Sigmoid colon (tissue), 6 donors: ENCODE measurements at regions not wholly inside any gene's neighbourhood (a gene's known extent, or its start where the extent isn't known, plus 50 kb on each side); places are given as distances from the start of the nearest gene placed in this dataset.

Experiments used
- DNase-seq: peaks from one replicate; pipeline ENCODE4 v3.0.0-alpha.2; 2019
- H3K27ac ChIP-seq, 4 donors: fragments of 200-600 bp; sonication (generic); one replicate each; pipeline ENCODE4 v1.5.1; 2016 to 2019; ENCODE audit warnings: mild to moderate bottlenecking in 1 of 4
- H3K27me3 ChIP-seq, 3 donors: fragments of 200-600 bp; sonication (generic); one replicate each; pipeline ENCODE4 v1.5.1; 2019; ENCODE audit warnings: mild to moderate bottlenecking in 1 of 3
- H3K36me3 ChIP-seq, 4 donors: fragments of 200-600 bp; sonication (generic); one replicate each; pipeline ENCODE4 v1.5.1; 2016 to 2019
- H3K4me1 ChIP-seq, 4 donors: fragments of 200-600 bp; sonication (generic); one replicate each; pipeline ENCODE4 v1.5.1; 2017 to 2019
- H3K4me3 ChIP-seq, 4 donors: fragments of 200-600 bp; sonication (generic); one replicate each; pipeline ENCODE4 v1.5.1; 2017 to 2019; ENCODE audit warnings: mild to moderate bottlenecking in 2 of 4, moderate library complexity in 1 of 4
- H3K9me3 ChIP-seq, 4 donors: fragments of 200-600 bp in 3 of 4; sonication (generic) in 3 of 4; one replicate each; pipeline versions ENCODE4 v1.5.1 to v1.6.1; 2013 to 2019
- EP300 ChIP-seq, 4 donors: sonication (generic); formaldehyde crosslinking; IDR thresholded peaks; one replicate each; pipeline ENCODE4 v1.6.1; 2017; ENCODE audit warnings: antibody characterized with exemption in 4 of 4
- POLR2A ChIP-seq, 2 donors: fragments of 450-650 bp; IDR thresholded peaks; one replicate each; pipeline ENCODE4 v1.6.1; 2016; ENCODE audit warnings: antibody characterized with exemption in 2 of 2, mild to moderate bottlenecking in 2 of 2, moderate library complexity in 2 of 2
- POLR2AphosphoS5 ChIP-seq, 4 donors: sonication (generic); formaldehyde crosslinking; IDR thresholded peaks; one replicate each; pipeline ENCODE4 v1.6.1; 2017; ENCODE audit warnings: antibody characterized with exemption in 4 of 4
- WGBS, 2 donors: extraction: QIAGEN DNeasy Blood & Tissue Kit; methylation state at CpG; one replicate each; pipeline ENCODE4 v1.1.7; 2013; 5-methylcytosine and 5-hydroxymethylcytosine counted together
- intact Hi-C: fragments of 100-400 bp; cut with DNase I; formaldehyde crosslinking; loops from one replicate; pipeline ENCODE4 v1.15.1; 2023
- TF ChIP-seq, protein P1 (sequence below), 4 experiments: fragments of 450-650 bp in 3 of 4; fragments of 200-600 bp in 1 of 4; IDR thresholded peaks; one replicate each; pipeline ENCODE4 v1.5.1; 2016 to 2019; ENCODE audit warnings: antibody characterized with exemption in 4 of 4, mild to moderate bottlenecking in 3 of 4, moderate library complexity in 2 of 4
- donor health status: healthy with polysubstance abuse.
- donor health status: healthy.

DNA sequence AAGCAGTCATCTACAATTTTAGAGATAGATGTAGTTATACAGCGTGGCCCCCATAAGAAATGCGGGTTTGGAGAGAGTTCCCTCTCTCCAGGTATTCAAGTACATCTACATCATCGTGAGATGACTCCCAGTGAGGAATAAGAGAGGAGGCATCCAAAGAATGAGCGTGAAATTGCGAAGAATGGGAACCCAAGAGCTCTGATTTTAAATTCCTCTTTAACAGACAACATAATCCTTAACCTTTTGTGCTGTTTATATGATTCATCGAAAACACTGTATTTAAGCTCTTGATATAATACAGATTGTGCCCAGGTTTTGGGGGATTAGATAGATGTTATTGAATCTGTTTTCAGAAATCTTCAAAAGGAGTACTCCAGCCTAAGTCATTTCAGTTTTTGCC lies 161.5 kb downstream of the COG6 start:
- no peaks in the 10 kb centered on the region for H3K4me1 ChIP-seq
- no peak overlapping the region for H3K27ac ChIP-seq
- WGBS, 2 donors: 87 to 91% methylated on average over 6 of the region's 6 CpGs
- no peak for TF ChIP-seq POLR2A (IDR thresholded peaks at IDR 0.05)
- TF ChIP-seq EP300 (IDR thresholded peaks at IDR 0.05): no peak
- TF ChIP-seq, protein P1, sequence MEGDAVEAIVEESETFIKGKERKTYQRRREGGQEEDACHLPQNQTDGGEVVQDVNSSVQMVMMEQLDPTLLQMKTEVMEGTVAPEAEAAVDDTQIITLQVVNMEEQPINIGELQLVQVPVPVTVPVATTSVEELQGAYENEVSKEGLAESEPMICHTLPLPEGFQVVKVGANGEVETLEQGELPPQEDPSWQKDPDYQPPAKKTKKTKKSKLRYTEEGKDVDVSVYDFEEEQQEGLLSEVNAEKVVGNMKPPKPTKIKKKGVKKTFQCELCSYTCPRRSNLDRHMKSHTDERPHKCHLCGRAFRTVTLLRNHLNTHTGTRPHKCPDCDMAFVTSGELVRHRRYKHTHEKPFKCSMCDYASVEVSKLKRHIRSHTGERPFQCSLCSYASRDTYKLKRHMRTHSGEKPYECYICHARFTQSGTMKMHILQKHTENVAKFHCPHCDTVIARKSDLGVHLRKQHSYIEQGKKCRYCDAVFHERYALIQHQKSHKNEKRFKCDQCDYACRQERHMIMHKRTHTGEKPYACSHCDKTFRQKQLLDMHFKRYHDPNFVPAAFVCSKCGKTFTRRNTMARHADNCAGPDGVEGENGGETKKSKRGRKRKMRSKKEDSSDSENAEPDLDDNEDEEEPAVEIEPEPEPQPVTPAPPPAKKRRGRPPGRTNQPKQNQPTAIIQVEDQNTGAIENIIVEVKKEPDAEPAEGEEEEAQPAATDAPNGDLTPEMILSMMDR (IDR thresholded peaks at IDR 0.05): no peak
- H3K9me3 ChIP-seq: no peaks in the 10 kb centered on the region
- H3K27me3 ChIP-seq: no peaks in the 10 kb centered on the region
- no peak for DNase-seq
- no peak overlapping the region for H3K4me3 ChIP-seq
- no peaks in the 10 kb centered on the region for H3K36me3 ChIP-seq
- intact Hi-C loops: no loop called here

DNA sequence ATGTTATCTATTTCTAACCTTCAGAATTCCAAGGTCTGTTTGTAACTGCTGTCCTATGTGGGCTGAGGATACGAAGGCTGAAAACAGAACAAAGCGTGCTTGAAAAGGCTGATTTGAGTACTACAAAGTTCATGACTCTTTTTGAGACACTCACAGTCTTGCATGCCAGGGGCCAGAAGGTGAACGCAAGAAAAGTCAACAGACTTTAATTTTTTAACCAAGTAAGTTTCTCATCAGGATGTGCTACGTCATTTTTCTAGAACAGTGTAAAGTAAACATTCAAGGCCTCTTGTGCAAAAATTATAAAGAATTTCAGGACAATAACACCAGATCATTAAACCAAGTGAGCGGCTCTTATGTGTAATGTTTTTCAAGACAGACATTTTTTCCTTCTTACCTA lies 163.5 kb downstream of the COG6 start:
- Histone ChIP-seq H3K9me3 (no peaks in the 10 kb centered on the region), H3K4me1 (no peaks in the 10 kb centered on the region), H3K27me3 (no peaks in the 10 kb centered on the region), H3K4me3 (no peak overlapping the region), H3K27ac (no peak overlapping the region), H3K36me3 (no peaks in the 10 kb centered on the region)
- 60 to 72% methylated on average over 5 of the region's 5 CpGs for WGBS, 2 donors
- DNase-seq: no peak
- intact Hi-C loops: no loop called here
- TF ChIP-seq EP300 (IDR thresholded peaks at IDR 0.05): no peak
- TF ChIP-seq, protein P1 (IDR thresholded peaks at IDR 0.05): no peak
- TF ChIP-seq POLR2AphosphoS5 (IDR thresholded peaks at IDR 0.05): no peak
- TF ChIP-seq POLR2A (IDR thresholded peaks at IDR 0.05): no peak

DNA sequence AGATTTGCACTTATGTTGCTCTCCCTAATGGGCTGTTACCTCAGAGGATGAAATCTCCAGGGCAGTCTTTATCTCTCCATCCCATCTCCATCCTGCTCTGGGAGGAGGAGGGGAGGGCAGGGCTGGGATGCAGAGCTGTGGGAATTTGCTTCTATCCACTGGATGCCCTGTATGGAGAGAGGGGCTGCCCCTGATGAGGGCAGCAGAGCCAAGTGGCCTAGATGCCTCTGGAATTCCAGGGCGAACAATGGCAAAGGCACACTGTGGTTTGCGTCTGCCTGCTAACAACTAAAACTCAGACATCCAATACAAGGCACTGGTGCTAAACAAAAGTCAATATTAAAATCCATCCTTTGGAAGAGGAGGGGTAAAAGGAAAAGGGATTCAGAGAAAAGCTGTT lies 165.1 kb downstream of the COG6 start:
- H3K27ac ChIP-seq: no peak overlapping the region
- WGBS, 2 donors: 83 to 90% methylated on average over 2 of the region's 2 CpGs
- TF ChIP-seq, protein P1 (IDR thresholded peaks at IDR 0.05): no peak
- no peak for TF ChIP-seq EP300 (IDR thresholded peaks at IDR 0.05)
- no peak for TF ChIP-seq POLR2A (IDR thresholded peaks at IDR 0.05)
- TF ChIP-seq POLR2AphosphoS5 (IDR thresholded peaks at IDR 0.05): no peak
- no peak overlapping the region for H3K4me3 ChIP-seq
- H3K9me3 ChIP-seq: no peaks in the 10 kb centered on the region
- H3K4me1 ChIP-seq: no peaks in the 10 kb centered on the region
- DNase-seq: no peak
- intact Hi-C loops: no loop called here
- no peaks in the 10 kb centered on the region for H3K36me3 ChIP-seq
- no peaks in the 10 kb centered on the region for H3K27me3 ChIP-seq

DNA sequence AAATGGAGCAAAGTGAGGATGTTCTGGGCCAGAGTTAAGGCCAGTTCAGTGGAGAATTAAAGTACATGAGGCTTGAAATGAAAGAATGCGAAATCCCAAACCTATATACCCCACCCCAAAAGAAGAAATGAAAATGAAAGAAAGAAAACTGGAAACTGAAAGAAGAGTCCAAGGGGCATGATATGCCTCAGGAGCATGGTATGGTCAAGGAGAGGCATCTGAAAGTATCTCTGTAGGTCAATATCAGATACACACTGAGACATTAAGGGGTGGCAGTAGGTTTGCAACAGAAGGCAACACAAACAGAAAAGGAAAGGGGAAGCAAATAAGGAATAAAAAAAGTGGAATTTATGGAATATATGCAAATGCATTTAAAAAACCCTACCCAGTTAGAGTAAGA lies 166.5 kb downstream of the COG6 start:
- 72 to 88% methylated on average over 1 of the region's 1 CpG for WGBS, 2 donors

DNA sequence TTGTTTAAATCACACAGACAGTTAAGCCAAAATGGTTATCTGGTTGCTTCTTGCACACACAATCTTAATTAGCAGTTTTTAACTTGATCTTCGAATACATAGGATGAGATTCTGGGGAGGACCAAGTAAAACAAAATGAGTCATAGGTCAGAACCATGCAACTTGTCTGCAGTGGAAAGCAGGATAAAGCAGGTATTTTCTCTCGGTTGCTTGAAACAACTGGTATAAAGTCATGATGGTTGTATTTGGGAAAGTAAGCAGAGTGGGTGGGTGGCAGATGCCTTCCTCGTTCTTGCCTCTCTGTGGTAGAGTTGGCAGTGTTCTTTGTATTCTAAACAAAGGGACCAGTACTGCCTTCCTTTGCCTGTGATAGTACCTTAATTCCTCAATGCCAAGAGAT lies 167.0 kb downstream of the COG6 start:
- H3K4me1 ChIP-seq: no peaks in the 10 kb centered on the region
- H3K9me3 ChIP-seq: no peaks in the 10 kb centered on the region
- no peaks in the 10 kb centered on the region for H3K27me3 ChIP-seq
- no peak for DNase-seq
- 71 to 84% methylated on average over 3 of the region's 3 CpGs for WGBS, 2 donors
- no peaks in the 10 kb centered on the region for H3K36me3 ChIP-seq
- H3K27ac ChIP-seq: no peak overlapping the region
- intact Hi-C loops: no loop called here
- H3K4me3 ChIP-seq: no peak overlapping the region
- TF ChIP-seq POLR2A (IDR thresholded peaks at IDR 0.05): no peak
- TF ChIP-seq EP300 (IDR thresholded peaks at IDR 0.05): no peak
- TF ChIP-seq, protein P1 (IDR thresholded peaks at IDR 0.05): no peak
- no peak for TF ChIP-seq POLR2AphosphoS5 (IDR thresholded peaks at IDR 0.05)

More for the DNA sequence above, 166.5 kb downstream of the COG6 start:
- no peaks in the 10 kb centered on the region for H3K36me3 ChIP-seq
- intact Hi-C loops: no loop called here
- no peak for DNase-seq
- no peaks in the 10 kb centered on the region for H3K4me1 ChIP-seq
- H3K9me3 ChIP-seq: no peaks in the 10 kb centered on the region
- H3K27ac ChIP-seq: no peak overlapping the region
- TF ChIP-seq POLR2AphosphoS5 (IDR thresholded peaks at IDR 0.05): no peak
- TF ChIP-seq EP300 (IDR thresholded peaks at IDR 0.05): no peak
- TF ChIP-seq POLR2A (IDR thresholded peaks at IDR 0.05): no peak
- TF ChIP-seq, protein P1 (IDR thresholded peaks at IDR 0.05): no peak
- no peak overlapping the region for H3K4me3 ChIP-seq
- no peaks in the 10 kb centered on the region for H3K27me3 ChIP-seq
